ENCODE measurements at regions not wholly inside any gene's neighbourhood (a gene's known extent, or its start where the extent isn't known, plus 50 kb on each side); places are given as distances from the start of the nearest gene placed in this dataset.
"Not testable (repeated sequence)": the region's sequence is repeated elsewhere in the genome, so short reads cannot be mapped to it uniquely, and the experiment has no call there.

GRCh38 chr4:49323573-49323940 is 337.5 kb downstream of the CWH43 start:
- DNase-seq (ENCODE audit: low read depth in 2 of 2): not testable (repeated sequence)
